DND-41 (cell line): ENCODE measurements at regions not wholly inside any gene's neighbourhood (a gene's known extent, or its start where the extent isn't known, plus 50 kb on each side); places are given as distances from the start of the nearest gene placed in this dataset.
A peak's percentile ranks its signal among the peaks of the same experiment; 100 is the strongest.

Experiments used
- ATAC-seq: fragments of 200-7000 bp; cut with Tn5 transposase; 3 replicates; pipeline ENCODE4 v1.9.1; 2021; ENCODE audit warnings: low read depth; ENCODE audit not compliant: insufficient read depth
- DNase-seq: peaks from one replicate; pipeline ENCODE4 v3.0.0-alpha.2; 2020
- H2AFZ ChIP-seq: 2 replicates; pipeline ENCODE4 v1.6.0; 2012; ENCODE audit warnings: low read depth, low read length
- H3K27ac ChIP-seq: 2 replicates; pipeline ENCODE4 v1.5.1; 2012; ENCODE audit warnings: low read length, inconsistent platforms
- H3K27me3 ChIP-seq: fragments of 200-600 bp; sonication (generic); 2 replicates; pipeline ENCODE4 v1.6.0; 2012; ENCODE audit warnings: low read length, mild to moderate bottlenecking, inconsistent platforms; ENCODE audit not compliant: insufficient read depth, poor library complexity
- H3K36me3 ChIP-seq: 2 replicates; pipeline ENCODE4 v1.5.1; 2012; ENCODE audit warnings: low read length, inconsistent platforms; ENCODE audit not compliant: insufficient read depth
- H3K4me1 ChIP-seq: 2 replicates; pipeline ENCODE4 v1.5.1; 2012; ENCODE audit warnings: mild to moderate bottlenecking, low read length; ENCODE audit not compliant: insufficient read depth
- H3K4me2 ChIP-seq: 2 replicates; pipeline ENCODE4 v1.6.0; 2012; ENCODE audit warnings: mild to moderate bottlenecking, moderate library complexity, low read length, inconsistent platforms; ENCODE audit not compliant: insufficient read depth
- H3K4me3 ChIP-seq, 2 experiments: fragments of 200-600 bp in 1 of 2; shearing (Covaris generic) in 1 of 2; 2 replicates each; pipeline ENCODE4 v1.5.1; 2012 to 2016; ENCODE audit warnings: inconsistent platforms in 2 of 2, low read length in 2 of 2, mild to moderate bottlenecking in 2 of 2, low read depth in 1 of 2, moderate library complexity in 1 of 2
- H3K79me2 ChIP-seq: 2 replicates; pipeline ENCODE4 v1.6.0; 2012; ENCODE audit warnings: low read length, inconsistent platforms; ENCODE audit not compliant: insufficient read depth
- H3K9ac ChIP-seq: 2 replicates; pipeline ENCODE4 v1.6.0; 2012; ENCODE audit warnings: low read depth, mild to moderate bottlenecking, inconsistent platforms, low read length, moderate library complexity
- H3K9me3 ChIP-seq: 2 replicates; pipeline ENCODE4 v1.5.1; 2012; ENCODE audit warnings: low read length, moderate library complexity, mild to moderate bottlenecking, inconsistent platforms; ENCODE audit not compliant: insufficient read depth, severe bottlenecking
- H4K20me1 ChIP-seq: 2 replicates; pipeline ENCODE4 v1.6.0; 2012; ENCODE audit warnings: low read length; ENCODE audit not compliant: insufficient read depth
- EZH2 ChIP-seq: IDR thresholded peaks from 3 replicates; pipeline ENCODE4 v1.6.1; 2012; ENCODE audit warnings: borderline replicate concordance, low read depth, mild to moderate bottlenecking, moderate library complexity, low read length, inconsistent platforms; ENCODE audit not compliant: severe bottlenecking
- TF ChIP-seq, protein P1 (sequence below): IDR thresholded peaks from 2 replicates; pipeline ENCODE4 v1.5.1; 2012; ENCODE audit warnings: borderline replicate concordance, low read length, moderate library complexity, mild to moderate bottlenecking; ENCODE audit not compliant: poor library complexity, severe bottlenecking; ENCODE audit errors: extremely low read depth

DNA sequence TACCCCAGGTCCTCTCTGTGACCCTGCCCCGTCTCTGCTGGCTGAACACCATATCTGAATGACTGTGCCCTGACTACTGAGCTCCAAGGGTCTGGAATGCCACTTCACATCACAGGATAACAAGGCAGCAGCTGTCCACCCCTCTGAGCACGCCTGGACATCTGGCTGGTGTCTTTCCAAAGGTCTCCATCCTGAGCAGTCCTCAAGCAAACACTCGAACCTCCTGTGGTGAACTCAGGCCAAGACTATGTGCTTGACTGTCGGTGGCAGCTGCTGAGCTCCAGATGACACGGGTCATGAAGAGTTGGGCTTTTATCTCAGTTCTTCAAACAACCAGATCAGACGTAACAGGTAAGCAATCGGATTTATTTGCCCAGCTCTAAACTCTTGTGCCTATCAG, 117.2 kb upstream of the BCL2L14 start:
- H3K27me3 ChIP-seq, result no peaks in the 10 kb centered on the region
- DNase-seq (no peak), ATAC-seq (no peak)
- TF ChIP-seq, protein P1, sequence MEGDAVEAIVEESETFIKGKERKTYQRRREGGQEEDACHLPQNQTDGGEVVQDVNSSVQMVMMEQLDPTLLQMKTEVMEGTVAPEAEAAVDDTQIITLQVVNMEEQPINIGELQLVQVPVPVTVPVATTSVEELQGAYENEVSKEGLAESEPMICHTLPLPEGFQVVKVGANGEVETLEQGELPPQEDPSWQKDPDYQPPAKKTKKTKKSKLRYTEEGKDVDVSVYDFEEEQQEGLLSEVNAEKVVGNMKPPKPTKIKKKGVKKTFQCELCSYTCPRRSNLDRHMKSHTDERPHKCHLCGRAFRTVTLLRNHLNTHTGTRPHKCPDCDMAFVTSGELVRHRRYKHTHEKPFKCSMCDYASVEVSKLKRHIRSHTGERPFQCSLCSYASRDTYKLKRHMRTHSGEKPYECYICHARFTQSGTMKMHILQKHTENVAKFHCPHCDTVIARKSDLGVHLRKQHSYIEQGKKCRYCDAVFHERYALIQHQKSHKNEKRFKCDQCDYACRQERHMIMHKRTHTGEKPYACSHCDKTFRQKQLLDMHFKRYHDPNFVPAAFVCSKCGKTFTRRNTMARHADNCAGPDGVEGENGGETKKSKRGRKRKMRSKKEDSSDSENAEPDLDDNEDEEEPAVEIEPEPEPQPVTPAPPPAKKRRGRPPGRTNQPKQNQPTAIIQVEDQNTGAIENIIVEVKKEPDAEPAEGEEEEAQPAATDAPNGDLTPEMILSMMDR, result no peak
- no peak for TF ChIP-seq EZH2
- H3K36me3 ChIP-seq, result no peaks in the 10 kb centered on the region
- H3K4me1 ChIP-seq, result peaks cover 31% of the 10 kb centered on the region
- H3K79me2 ChIP-seq, result no peaks in the 10 kb centered on the region
- no peak overlapping the region for H3K9ac ChIP-seq
- no peak overlapping the region for H3K27ac ChIP-seq
- H3K9me3 ChIP-seq, result no peaks in the 10 kb centered on the region
- no peak overlapping the region for H3K4me3 ChIP-seq
- no peak overlapping the region for H2AFZ ChIP-seq
- no peaks in the 10 kb centered on the region for H4K20me1 ChIP-seq
- H3K4me2 ChIP-seq, result no peak overlapping the region

- no peaks in the 10 kb centered on the region for H3K9me3 ChIP-seq
- DNase-seq (peak; percentile 32), ATAC-seq (peak; percentile 75)
- H3K9ac ChIP-seq, result no peak overlapping the region
- no peak overlapping the region for H3K4me3 ChIP-seq
- H3K4me1 ChIP-seq, result peaks cover 38% of the 10 kb centered on the region
- H2AFZ ChIP-seq, result no peak overlapping the region
- no peaks in the 10 kb centered on the region for H4K20me1 ChIP-seq
- no peaks in the 10 kb centered on the region for H3K79me2 ChIP-seq
- no peaks in the 10 kb centered on the region for H3K27me3 ChIP-seq
- H3K4me2 ChIP-seq, result no peak overlapping the region
- no peaks in the 10 kb centered on the region for H3K36me3 ChIP-seq
- no peak for TF ChIP-seq EZH2
- TF ChIP-seq, protein P1, result no peak
- H3K27ac ChIP-seq, result no peak overlapping the region; the same call in 1 of the 2 replicates
Measured at GRCh38 chr12:11954181-11954580, 116.6 kb upstream of the BCL2L14 start.

GRCh38 chr12:11958221-11959091, 112.3 kb upstream of the BCL2L14 start:
- no peak overlapping the region for H3K4me2 ChIP-seq
- H3K4me1 ChIP-seq, result peaks cover 30% of the 10 kb centered on the region
- H3K79me2 ChIP-seq, result no peaks in the 10 kb centered on the region
- no peaks in the 10 kb centered on the region for H4K20me1 ChIP-seq
- H3K9ac ChIP-seq, result no peak overlapping the region
- H2AFZ ChIP-seq, result no peak overlapping the region; the same call in 1 of the 2 replicates
- ATAC-seq (peak; percentile 67), DNase-seq (peak; percentile 27)
- peak overlapping the region; percentile 35 for H3K27ac ChIP-seq
- H3K27me3 ChIP-seq, result no peaks in the 10 kb centered on the region
- no peaks in the 10 kb centered on the region for H3K9me3 ChIP-seq
- TF ChIP-seq, protein P1, result peak; percentile 16
- no peak for TF ChIP-seq EZH2
- no peaks in the 10 kb centered on the region for H3K36me3 ChIP-seq
- no peak overlapping the region for H3K4me3 ChIP-seq
